HepG2 (cell line): ENCODE measurements at regions not wholly inside any gene's neighbourhood (a gene's known extent, or its start where the extent isn't known, plus 50 kb on each side); places are given as distances from the start of the nearest gene placed in this dataset.
A peak's percentile ranks its signal among the peaks of the same experiment; 100 is the strongest.

Source experiments
- BRD4 ChIP-seq: sonication (generic); formaldehyde crosslinking; IDR thresholded peaks from 2 replicates; pipeline ENCODE4 v1.4.0; 2020; ENCODE audit warnings: missing genetic modification reagents
- CAMTA2 ChIP-seq: sonication (generic); formaldehyde crosslinking; IDR thresholded peaks from 2 replicates; pipeline ENCODE4 v1.4.0; 2020; ENCODE audit warnings: mild to moderate bottlenecking, missing genetic modification reagents, borderline replicate concordance
- CENPT ChIP-seq: sonication (generic); formaldehyde crosslinking; IDR thresholded peaks from 2 replicates; pipeline ENCODE4 v1.8.0; 2022; ENCODE audit warnings: low read depth, mild to moderate bottlenecking, moderate library complexity, missing genetic modification reagents
- MEF2D ChIP-seq: sonication (generic); formaldehyde crosslinking; IDR thresholded peaks from 2 replicates; pipeline ENCODE4 v1.5.1; 2020; ENCODE audit warnings: mild to moderate bottlenecking, missing genetic modification reagents
- NCOR1 ChIP-seq: fragments of 200-600 bp; sonication (generic); IDR thresholded peaks from 2 replicates; pipeline ENCODE4 v1.7.0; 2017; ENCODE audit warnings: antibody characterized with exemption, low read length, borderline replicate concordance
- NFAT5 ChIP-seq: sonication (generic); formaldehyde crosslinking; IDR thresholded peaks from 2 replicates; pipeline ENCODE4 v1.4.0; 2020; ENCODE audit warnings: missing genetic modification reagents
- TBP ChIP-seq: sonication (generic); formaldehyde crosslinking; IDR thresholded peaks from 2 replicates; pipeline ENCODE4 v1.5.0; 2020; ENCODE audit warnings: missing genetic modification reagents
- ZBTB20 ChIP-seq: sonication (generic); formaldehyde crosslinking; IDR thresholded peaks from 2 replicates; pipeline ENCODE4 v1.8.1; 2023; ENCODE audit warnings: missing genetic modification reagents, low read depth, mild to moderate bottlenecking, borderline replicate concordance
- ZNF280B ChIP-seq: sonication (generic); formaldehyde crosslinking; IDR thresholded peaks from 2 replicates; pipeline ENCODE4 v1.5.0; 2020; ENCODE audit warnings: missing genetic modification reagents, mild to moderate bottlenecking, borderline replicate concordance
- ZNF496 ChIP-seq: sonication (generic); formaldehyde crosslinking; IDR thresholded peaks from 2 replicates; pipeline ENCODE4 v1.8.1; 2023; ENCODE audit warnings: mild to moderate bottlenecking, moderate library complexity, missing genetic modification reagents; ENCODE audit not compliant: insufficient replicate concordance
- ZNF558 ChIP-seq: sonication (generic); formaldehyde crosslinking; IDR thresholded peaks from 2 replicates; pipeline ENCODE4 v1.9.0; 2022; ENCODE audit warnings: mild to moderate bottlenecking, missing genetic modification reagents, borderline replicate concordance
- TF ChIP-seq, protein P1 (sequence below): sonication (generic); formaldehyde crosslinking; IDR thresholded peaks from 2 replicates; pipeline ENCODE4 v1.8.0; 2022; ENCODE audit warnings: mild to moderate bottlenecking, missing genetic modification reagents; ENCODE audit not compliant: insufficient replicate concordance
- TF ChIP-seq, protein P2 (sequence below): sonication (generic); formaldehyde crosslinking; IDR thresholded peaks from 2 replicates; pipeline ENCODE4 v1.5.1; 2020; ENCODE audit warnings: mild to moderate bottlenecking, missing genetic modification reagents, moderate library complexity

GRCh38 chr3:72571638-72572114 is 276.6 kb downstream of the SHQ1 start (continued):
- no peak for TF ChIP-seq NFAT5 (CRISPR knock-in tag)
- TF ChIP-seq MEF2D (CRISPR knock-in tag): peak; percentile 99
- TF ChIP-seq, protein P1, sequence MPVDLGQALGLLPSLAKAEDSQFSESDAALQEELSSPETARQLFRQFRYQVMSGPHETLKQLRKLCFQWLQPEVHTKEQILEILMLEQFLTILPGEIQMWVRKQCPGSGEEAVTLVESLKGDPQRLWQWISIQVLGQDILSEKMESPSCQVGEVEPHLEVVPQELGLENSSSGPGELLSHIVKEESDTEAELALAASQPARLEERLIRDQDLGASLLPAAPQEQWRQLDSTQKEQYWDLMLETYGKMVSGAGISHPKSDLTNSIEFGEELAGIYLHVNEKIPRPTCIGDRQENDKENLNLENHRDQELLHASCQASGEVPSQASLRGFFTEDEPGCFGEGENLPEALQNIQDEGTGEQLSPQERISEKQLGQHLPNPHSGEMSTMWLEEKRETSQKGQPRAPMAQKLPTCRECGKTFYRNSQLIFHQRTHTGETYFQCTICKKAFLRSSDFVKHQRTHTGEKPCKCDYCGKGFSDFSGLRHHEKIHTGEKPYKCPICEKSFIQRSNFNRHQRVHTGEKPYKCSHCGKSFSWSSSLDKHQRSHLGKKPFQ (CRISPR knock-in tag): no peak
- no peak for TF ChIP-seq CENPT (CRISPR knock-in tag)
- TF ChIP-seq CAMTA2 (CRISPR knock-in tag): no peak
- TF ChIP-seq, protein P2, sequence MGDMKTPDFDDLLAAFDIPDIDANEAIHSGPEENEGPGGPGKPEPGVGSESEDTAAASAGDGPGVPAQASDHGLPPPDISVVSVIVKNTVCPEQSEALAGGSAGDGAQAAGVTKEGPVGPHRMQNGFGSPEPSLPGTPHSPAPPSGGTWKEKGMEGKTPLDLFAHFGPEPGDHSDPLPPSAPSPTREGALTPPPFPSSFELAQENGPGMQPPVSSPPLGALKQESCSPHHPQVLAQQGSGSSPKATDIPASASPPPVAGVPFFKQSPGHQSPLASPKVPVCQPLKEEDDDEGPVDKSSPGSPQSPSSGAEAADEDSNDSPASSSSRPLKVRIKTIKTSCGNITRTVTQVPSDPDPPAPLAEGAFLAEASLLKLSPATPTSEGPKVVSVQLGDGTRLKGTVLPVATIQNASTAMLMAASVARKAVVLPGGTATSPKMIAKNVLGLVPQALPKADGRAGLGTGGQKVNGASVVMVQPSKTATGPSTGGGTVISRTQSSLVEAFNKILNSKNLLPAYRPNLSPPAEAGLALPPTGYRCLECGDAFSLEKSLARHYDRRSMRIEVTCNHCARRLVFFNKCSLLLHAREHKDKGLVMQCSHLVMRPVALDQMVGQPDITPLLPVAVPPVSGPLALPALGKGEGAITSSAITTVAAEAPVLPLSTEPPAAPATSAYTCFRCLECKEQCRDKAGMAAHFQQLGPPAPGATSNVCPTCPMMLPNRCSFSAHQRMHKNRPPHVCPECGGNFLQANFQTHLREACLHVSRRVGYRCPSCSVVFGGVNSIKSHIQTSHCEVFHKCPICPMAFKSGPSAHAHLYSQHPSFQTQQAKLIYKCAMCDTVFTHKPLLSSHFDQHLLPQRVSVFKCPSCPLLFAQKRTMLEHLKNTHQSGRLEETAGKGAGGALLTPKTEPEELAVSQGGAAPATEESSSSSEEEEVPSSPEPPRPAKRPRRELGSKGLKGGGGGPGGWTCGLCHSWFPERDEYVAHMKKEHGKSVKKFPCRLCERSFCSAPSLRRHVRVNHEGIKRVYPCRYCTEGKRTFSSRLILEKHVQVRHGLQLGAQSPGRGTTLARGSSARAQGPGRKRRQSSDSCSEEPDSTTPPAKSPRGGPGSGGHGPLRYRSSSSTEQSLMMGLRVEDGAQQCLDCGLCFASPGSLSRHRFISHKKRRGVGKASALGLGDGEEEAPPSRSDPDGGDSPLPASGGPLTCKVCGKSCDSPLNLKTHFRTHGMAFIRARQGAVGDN (CRISPR knock-in tag): peak; percentile 25; the same call in 1 of the 2 replicates
- no peak for TF ChIP-seq ZNF496 (CRISPR knock-in tag)
- TF ChIP-seq ZNF558 (CRISPR knock-in tag): no peak
- TF ChIP-seq NCOR1: no peak
- TF ChIP-seq ZBTB20: no peak
- no peak for TF ChIP-seq TBP (CRISPR knock-in tag)
- no peak for TF ChIP-seq BRD4 (CRISPR knock-in tag)
- TF ChIP-seq ZNF280B: no peak
